WTC11 (cell line): ENCODE measurements at regions not wholly inside any gene's neighbourhood (a gene's known extent, or its start where the extent isn't known, plus 50 kb on each side); places are given as distances from the start of the nearest gene placed in this dataset.

Source experiments
- ATAC-seq: fragments of 200-7000 bp; cut with Tn5 transposase; 2 replicates; pipeline ENCODE4 v1.10.0; 2021; ENCODE audit warnings: mild to moderate bottlenecking, moderate library complexity
- CTCF ChIA-PET: fragments of 300-600 bp; sonication (Branson Sonifier 250); formaldehyde crosslinking; loops from one replicate; lab custom pipeline; 2021; ENCODE audit warnings: antibody characterized with exemption; lab: Charles Lee
- POLR2A ChIA-PET: fragments of 350-600 bp; sonication (Branson Sonifier 250); formaldehyde crosslinking; loops from one replicate; lab custom pipeline; 2021; ENCODE audit warnings: antibody characterized with exemption; lab: Charles Lee
- DNase-seq: peaks from one replicate; pipeline ENCODE4 v3.0.0; 2021; ENCODE audit warnings: low spot score
- H3K27ac Mint-ChIP-seq: 2 replicates; pipeline ENCODE4 v1.8.0; 2021; ENCODE audit warnings: mixed read lengths
- H3K27me3 Mint-ChIP-seq: 2 replicates; pipeline ENCODE4 v1.8.0; 2021; ENCODE audit warnings: low read depth, mild to moderate bottlenecking, moderate library complexity, mixed read lengths
- H3K36me3 Mint-ChIP-seq: 2 replicates; pipeline ENCODE4 v1.8.0; 2021; ENCODE audit warnings: mixed read lengths
- H3K4me1 Mint-ChIP-seq: 2 replicates; pipeline ENCODE4 v1.8.0; 2022; ENCODE audit warnings: mixed read lengths
- H3K4me3 Mint-ChIP-seq: 2 replicates; pipeline ENCODE4 v1.8.0; 2021; ENCODE audit warnings: mild to moderate bottlenecking, moderate library complexity, mixed read lengths
- H3K9me3 Mint-ChIP-seq: 2 replicates; pipeline ENCODE4 v1.8.0; 2021; ENCODE audit warnings: mixed read lengths
- ATF3 ChIP-seq: sonication (generic); formaldehyde crosslinking; conservative IDR thresholded peaks from 2 replicates; pipeline ENCODE4 v1.8.1; 2022; ENCODE audit warnings: mild to moderate bottlenecking, missing genetic modification reagents
- ATF6 ChIP-seq: sonication (generic); formaldehyde crosslinking; IDR thresholded peaks from 2 replicates; pipeline ENCODE4 v1.8.1; 2023; ENCODE audit warnings: mild to moderate bottlenecking, missing genetic modification reagents
- CBFB ChIP-seq: sonication (generic); formaldehyde crosslinking; IDR thresholded peaks from 2 replicates; pipeline ENCODE4 v1.8.1; 2022; ENCODE audit warnings: mild to moderate bottlenecking, low read depth, missing genetic modification reagents
- E2F1 ChIP-seq: sonication (generic); formaldehyde crosslinking; IDR thresholded peaks from 2 replicates; pipeline ENCODE4 v1.8.0; 2022; ENCODE audit warnings: mild to moderate bottlenecking, missing genetic modification reagents
- EMX1 ChIP-seq: fragments of 250-450 bp; sonication (Bioruptor Pico); IDR thresholded peaks from 2 replicates; pipeline ENCODE4 v1.8.0; 2021; ENCODE audit warnings: mild to moderate bottlenecking
- GTF2I ChIP-seq: fragments of 250-450 bp; sonication (Bioruptor Pico); conservative IDR thresholded peaks from 2 replicates; pipeline ENCODE4 v1.4.0; 2021; ENCODE audit warnings: mild to moderate bottlenecking
- HMGA2 ChIP-seq: fragments of 250-450 bp; sonication (Bioruptor Pico); IDR thresholded peaks from 2 replicates; pipeline ENCODE4 v1.4.0; 2021; ENCODE audit warnings: mild to moderate bottlenecking, moderate library complexity
- HMGXB4 ChIP-seq: sonication (generic); formaldehyde crosslinking; IDR thresholded peaks from 2 replicates; pipeline ENCODE4 v1.8.1; 2023; ENCODE audit warnings: mild to moderate bottlenecking, moderate library complexity, missing genetic modification reagents
- MAX ChIP-seq: sonication (generic); formaldehyde crosslinking; IDR thresholded peaks from 2 replicates; pipeline ENCODE4 v1.8.0; 2022; ENCODE audit warnings: mild to moderate bottlenecking, missing genetic modification reagents
- MYBL2 ChIP-seq: sonication (generic); formaldehyde crosslinking; IDR thresholded peaks from 2 replicates; pipeline ENCODE4 v1.8.1; 2023; ENCODE audit warnings: mild to moderate bottlenecking, moderate library complexity, missing genetic modification reagents
- PRDM15 ChIP-seq: sonication (generic); formaldehyde crosslinking; IDR thresholded peaks from 2 replicates; pipeline ENCODE4 v1.8.0; 2022; ENCODE audit warnings: missing genetic modification reagents
- RELA ChIP-seq: sonication (generic); formaldehyde crosslinking; IDR thresholded peaks from 2 replicates; pipeline ENCODE4 v1.8.1; 2022; ENCODE audit warnings: missing genetic modification reagents, mild to moderate bottlenecking, borderline replicate concordance
- SOX15 ChIP-seq: fragments of 250-450 bp; sonication (Bioruptor Pico); IDR thresholded peaks from 2 replicates; pipeline ENCODE4 v1.9.0; 2021; ENCODE audit warnings: mild to moderate bottlenecking
- STAT6 ChIP-seq: sonication (generic); formaldehyde crosslinking; conservative IDR thresholded peaks from 2 replicates; pipeline ENCODE4 v1.8.1; 2023; ENCODE audit warnings: mild to moderate bottlenecking, low read depth, missing genetic modification reagents, moderate library complexity
- TP53 ChIP-seq: sonication (generic); formaldehyde crosslinking; IDR thresholded peaks from 2 replicates; pipeline ENCODE4 v1.8.1; 2023; ENCODE audit warnings: mild to moderate bottlenecking, missing genetic modification reagents
- USF2 ChIP-seq: sonication (generic); formaldehyde crosslinking; IDR thresholded peaks from 2 replicates; pipeline ENCODE4 v1.8.1; 2023; ENCODE audit warnings: mild to moderate bottlenecking, missing genetic modification reagents, moderate library complexity
- ZMAT4 ChIP-seq: fragments of 250-450 bp; sonication (Bioruptor Pico); IDR thresholded peaks from 2 replicates; pipeline ENCODE4 v1.9.0; 2021; ENCODE audit warnings: mild to moderate bottlenecking
- ZNF423 ChIP-seq: fragments of 250-450 bp; sonication (Bioruptor Pico); IDR thresholded peaks from 2 replicates; pipeline ENCODE4 v2.1.2; 2022; ENCODE audit warnings: mild to moderate bottlenecking, moderate library complexity
- ZSCAN18 ChIP-seq: fragments of 250-450 bp; sonication (Bioruptor Pico); IDR thresholded peaks from 2 replicates; pipeline ENCODE4 v2.1.2; 2022; ENCODE audit warnings: mild to moderate bottlenecking, moderate library complexity

GRCh38 chr2:440403-440740 lies 152.5 kb upstream of the ALKAL2 start:
- Mint-ChIP-seq H3K36me3 (no peaks in the 10 kb centered on the region), H3K4me1 (peaks cover 6% of the 10 kb centered on the region), H3K27me3 (peaks cover 4% of the 10 kb centered on the region; the same call in 1 of the 2 replicates), H3K4me3 (no peak overlapping the region), H3K9me3 (no peaks in the 10 kb centered on the region), H3K27ac (no peak overlapping the region)
- CTCF ChIA-PET: no interaction called here
- no peak for TF ChIP-seq CBFB (CRISPR knock-in tag)
- no peak for TF ChIP-seq ZSCAN18 (CRISPR knock-in tag)
- TF ChIP-seq HMGXB4 (CRISPR knock-in tag): no peak
- no peak for TF ChIP-seq EMX1
- TF ChIP-seq PRDM15 (CRISPR knock-in tag): no peak
- no peak for TF ChIP-seq ZNF423 (CRISPR knock-in tag)
- no peak for TF ChIP-seq E2F1 (CRISPR knock-in tag)
- DNase-seq (no peak), ATAC-seq (no peak)
- POLR2A ChIA-PET: no interaction called here

- peaks cover 4% of the 10 kb centered on the region; the same call in 1 of the 2 replicates for H3K27me3 Mint-ChIP-seq
- ChIA-PET POLR2A (no interaction called here), CTCF (no interaction called here)
- ATAC-seq: no peak
- H3K9me3 Mint-ChIP-seq: no peaks in the 10 kb centered on the region
- H3K4me1 Mint-ChIP-seq: peaks cover 8% of the 10 kb centered on the region
- H3K27ac Mint-ChIP-seq: no peak overlapping the region
- H3K36me3 Mint-ChIP-seq: no peaks in the 10 kb centered on the region
- no peak overlapping the region for H3K4me3 Mint-ChIP-seq
- DNase-seq: no peak
- TF ChIP-seq ATF6 (CRISPR knock-in tag): no peak
- no peak for TF ChIP-seq STAT6
- TF ChIP-seq HMGA2 (CRISPR knock-in tag): no peak
- TF ChIP-seq GTF2I: no peak
- no peak for TF ChIP-seq TP53 (CRISPR knock-in tag)
- no peak for TF ChIP-seq ZMAT4 (CRISPR knock-in tag)
- no peak for TF ChIP-seq SOX15 (CRISPR knock-in tag)
- TF ChIP-seq ATF3 (CRISPR knock-in tag): no peak
- TF ChIP-seq MYBL2 (CRISPR knock-in tag): no peak
- no peak for TF ChIP-seq RELA (CRISPR knock-in tag)
- TF ChIP-seq MAX (CRISPR knock-in tag): no peak
- TF ChIP-seq USF2 (CRISPR knock-in tag): no peak
Measured at GRCh38 chr2:439556-440402, 151.9 kb upstream of the ALKAL2 start.
